Retina (tissue), 1 donor: ENCODE measurements at regions not wholly inside any gene's neighbourhood (a gene's known extent, or its start where the extent isn't known, plus 50 kb on each side); places are given as distances from the start of the nearest gene placed in this dataset.

Experiments
- DNase-seq: peaks from one replicate; pipeline ENCODE4 v3.0.0-alpha.2; 2016

GRCh38 chr4:187139141-187139540, 415.5 kb upstream of the FAT1 start:
- no peak for DNase-seq

- DNase-seq, result no peak
Measured at GRCh38 chr4:187141101-187141500, 417.4 kb upstream of the FAT1 start.

- no peak for DNase-seq
Measured at GRCh38 chr4:187149229-187149945, 425.7 kb upstream of the FAT1 start.

GRCh38 chr4:187157380-187157958, 433.8 kb upstream of the FAT1 start:
- no peak for DNase-seq

GRCh38 chr4:187158003-187158402, 434.3 kb upstream of the FAT1 start:
- no peak for DNase-seq

- no peak for DNase-seq
Measured at GRCh38 chr4:187160486-187160885, 436.8 kb upstream of the FAT1 start.

- DNase-seq, result no peak
Measured at GRCh38 chr4:187166886-187167512, 443.3 kb upstream of the FAT1 start.

- no peak for DNase-seq
Measured at GRCh38 chr4:187171706-187172339, 448.2 kb upstream of the FAT1 start.

GRCh38 chr4:187172340-187172761, 448.7 kb upstream of the FAT1 start:
- DNase-seq, result no peak

GRCh38 chr4:187174749-187175148, 451.1 kb upstream of the FAT1 start:
- DNase-seq, result no peak

GRCh38 chr4:187175197-187175596, 451.5 kb upstream of the FAT1 start:
- no peak for DNase-seq

GRCh38 chr4:187176261-187176910, 452.7 kb upstream of the FAT1 start:
- DNase-seq, result no peak

- no peak for DNase-seq
Measured at GRCh38 chr4:187178084-187178483, 454.4 kb upstream of the FAT1 start.

- DNase-seq, result no peak
Measured at GRCh38 chr4:187178587-187178986, 454.9 kb upstream of the FAT1 start.

GRCh38 chr4:187179086-187180058, 455.7 kb upstream of the FAT1 start:
- no peak for DNase-seq

GRCh38 chr4:187181054-187181453, 457.4 kb upstream of the FAT1 start:
- DNase-seq, result no peak

- peak; percentile 52 for DNase-seq
Measured at GRCh38 chr4:187183346-187183745, 459.7 kb upstream of the FAT1 start.

- DNase-seq, result no peak
Measured at GRCh38 chr4:187183826-187184225, 460.2 kb upstream of the FAT1 start.

GRCh38 chr4:187184508-187184907, 460.9 kb upstream of the FAT1 start:
- DNase-seq, result no peak

- DNase-seq, result no peak
Measured at GRCh38 chr4:187188118-187188517, 464.5 kb upstream of the FAT1 start.

- no peak for DNase-seq
Measured at GRCh38 chr4:187188741-187189140, 465.1 kb upstream of the FAT1 start.

- DNase-seq, result no peak
Measured at GRCh38 chr4:187190390-187190789, 466.7 kb upstream of the FAT1 start.
